ENCODE measurements at regions not wholly inside any gene's neighbourhood (a gene's known extent, or its start where the extent isn't known, plus 50 kb on each side); places are given as distances from the start of the nearest gene placed in this dataset.

GRCh38 chr7:155956977-155957376 lies 144.7 kb upstream of the SHH start:
- no peak for TF ChIP-seq CTCF (IDR thresholded peaks at IDR 0.05; ENCODE audit: low read depth, low read length, missing input control)
- TF ChIP-seq JUND (IDR thresholded peaks at IDR 0.05): no peak
- no peak for TF ChIP-seq MAX (IDR thresholded peaks at IDR 0.05)
- no peak for TF ChIP-seq TAF1 (conservative IDR thresholded peaks at IDR 0.05)
- no peak for TF ChIP-seq SP1 (IDR thresholded peaks at IDR 0.05)
- no peak for TF ChIP-seq FOXA1 (IDR thresholded peaks at IDR 0.05)
- TF ChIP-seq RXRA (IDR thresholded peaks at IDR 0.05): no peak
- no peak for TF ChIP-seq GABPA (IDR thresholded peaks at IDR 0.05 in 1 of 2, conservative IDR thresholded peaks at IDR 0.05 in 1 of 2)
- no peak for TF ChIP-seq ATF3 (IDR thresholded peaks at IDR 0.05)
- TF ChIP-seq ZBTB33 (IDR thresholded peaks at IDR 0.05): no peak
